Ascending aorta (tissue), 2 donors: ENCODE measurements at regions not wholly inside any gene's neighbourhood (a gene's known extent, or its start where the extent isn't known, plus 50 kb on each side); places are given as distances from the start of the nearest gene placed in this dataset.

Experiments
- DNase-seq, 2 donors: peaks; one replicate each; pipeline ENCODE4 v3.0.0-alpha.2; 2019; ENCODE audit warnings: low spot score in 2 of 2
- H3K27ac ChIP-seq, 2 donors: fragments of 200-600 bp; sonication (generic); one replicate each; pipeline ENCODE4 v1.5.1; 2016 to 2017; ENCODE audit warnings: mild to moderate bottlenecking in 1 of 2
- H3K27me3 ChIP-seq: fragments of 200-600 bp; sonication (generic); one replicate; pipeline ENCODE4 v1.5.1; 2017
- H3K36me3 ChIP-seq, 2 donors: fragments of 200-600 bp; sonication (generic); one replicate each; pipeline ENCODE4 v1.5.1; 2016
- H3K4me1 ChIP-seq, 2 donors: fragments of 200-600 bp; sonication (generic); one replicate each; pipeline ENCODE4 v1.5.1; 2016 to 2017; ENCODE audit warnings: mild to moderate bottlenecking in 1 of 2
- H3K4me3 ChIP-seq, 2 donors: fragments of 200-600 bp; sonication (generic); one replicate each; pipeline ENCODE4 v1.5.1; 2016 to 2017; ENCODE audit warnings: mild to moderate bottlenecking in 1 of 2
- H3K9me3 ChIP-seq, 2 donors: fragments of 200-600 bp; sonication (generic); one replicate each; pipeline ENCODE4 v1.5.1; 2016
- CTCF ChIP-seq, 3 experiments: fragments of 200-600 bp in 2 of 3; fragments of 450-650 bp in 1 of 3; sonication (generic) in 2 of 3; IDR thresholded peaks; one replicate each; pipeline ENCODE4 v1.5.1; 2016 to 2019; ENCODE audit warnings: antibody characterized with exemption in 3 of 3, mild to moderate bottlenecking in 1 of 3, moderate library complexity in 1 of 3
- intact Hi-C: fragments of 100-400 bp; cut with DNase I; formaldehyde crosslinking; loops from one replicate; pipeline ENCODE4 v1.15.1; 2023

- intact Hi-C loops, result no loop called here
- H3K4me3 ChIP-seq, result no peak overlapping the region
- no peak for DNase-seq
These were observed 236.4 kb upstream of the TAC1 start for GRCh38 chr7:97495487-97495886.

GRCh38 chr7:97499204-97499603 is 232.7 kb upstream of the TAC1 start:
- no peak overlapping the region for H3K4me3 ChIP-seq
- H3K27me3 ChIP-seq, result no peaks in the 10 kb centered on the region
- H3K4me1 ChIP-seq, result no peaks in the 10 kb centered on the region
- no peaks in the 10 kb centered on the region for H3K36me3 ChIP-seq
- DNase-seq, result no peak
- peak in 1 of 3 experiments; percentile 24 for TF ChIP-seq CTCF (IDR thresholded peaks at IDR 0.05)
- H3K9me3 ChIP-seq, result no peaks in the 10 kb centered on the region
- no peak overlapping the region for H3K27ac ChIP-seq
- intact Hi-C loops, result no loop called here

More at GRCh38 chr7:97495487-97495886, 236.4 kb upstream of the TAC1 start:
- Histone ChIP-seq H3K9me3 (no peaks in the 10 kb centered on the region), H3K27me3 (no peaks in the 10 kb centered on the region), H3K27ac (no peak overlapping the region), H3K4me1 (no peaks in the 10 kb centered on the region), H3K36me3 (no peaks in the 10 kb centered on the region)
- TF ChIP-seq CTCF (IDR thresholded peaks at IDR 0.05), result no peak

- no peaks in the 10 kb centered on the region for H3K36me3 ChIP-seq
- intact Hi-C loops, result no loop called here
- H3K27ac ChIP-seq, result no peak overlapping the region
- no peak for DNase-seq
- TF ChIP-seq CTCF (IDR thresholded peaks at IDR 0.05), result no peak
- H3K4me1 ChIP-seq, result no peaks in the 10 kb centered on the region
- no peaks in the 10 kb centered on the region for H3K9me3 ChIP-seq
- H3K27me3 ChIP-seq, result no peaks in the 10 kb centered on the region
- no peak overlapping the region for H3K4me3 ChIP-seq
These were observed 228.4 kb upstream of the TAC1 start for GRCh38 chr7:97503367-97504094.

- Histone ChIP-seq H3K4me3 (no peak overlapping the region), H3K4me1 (no peaks in the 10 kb centered on the region), H3K36me3 (no peaks in the 10 kb centered on the region), H3K9me3 (no peaks in the 10 kb centered on the region), H3K27ac (no peak overlapping the region), H3K27me3 (no peaks in the 10 kb centered on the region)
- no peak for TF ChIP-seq CTCF (IDR thresholded peaks at IDR 0.05)
- intact Hi-C loops, result no loop called here
- DNase-seq, result no peak
These were observed 225.2 kb upstream of the TAC1 start for GRCh38 chr7:97506728-97507127.

GRCh38 chr7:97512441-97513207 is 219.3 kb upstream of the TAC1 start:
- H3K4me1 ChIP-seq, result no peaks in the 10 kb centered on the region
- H3K27me3 ChIP-seq, result no peaks in the 10 kb centered on the region
- intact Hi-C loops, result no loop called here
- DNase-seq, result no peak
- no peak overlapping the region for H3K4me3 ChIP-seq
- no peak overlapping the region for H3K27ac ChIP-seq
- no peaks in the 10 kb centered on the region for H3K36me3 ChIP-seq
- TF ChIP-seq CTCF (IDR thresholded peaks at IDR 0.05), result no peak
- no peaks in the 10 kb centered on the region for H3K9me3 ChIP-seq
